ENCODE measurements at regions not wholly inside any gene's neighbourhood (a gene's known extent, or its start where the extent isn't known, plus 50 kb on each side); places are given as distances from the start of the nearest gene placed in this dataset.

DNA sequence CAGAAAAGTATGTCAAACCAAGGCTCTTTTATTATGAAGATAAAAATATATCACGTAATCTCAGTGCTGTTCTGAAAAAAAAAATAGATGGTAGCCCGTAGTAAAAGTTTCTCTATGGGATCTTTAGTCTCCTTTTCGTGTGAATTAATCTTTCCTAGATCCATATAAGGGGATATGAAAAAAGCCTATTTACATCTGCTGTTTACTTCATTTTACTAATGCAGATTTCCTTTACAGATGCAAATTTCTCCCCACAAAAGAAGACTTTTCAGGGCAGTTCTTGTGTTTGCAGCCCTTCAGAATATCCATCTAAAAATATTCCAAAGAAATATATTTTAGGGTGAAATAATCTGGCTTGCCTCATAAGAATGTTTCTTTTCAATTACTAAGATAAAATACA lies 1291.7 kb downstream of the ROBO1 start (continued):
- TF ChIP-seq, protein P1, sequence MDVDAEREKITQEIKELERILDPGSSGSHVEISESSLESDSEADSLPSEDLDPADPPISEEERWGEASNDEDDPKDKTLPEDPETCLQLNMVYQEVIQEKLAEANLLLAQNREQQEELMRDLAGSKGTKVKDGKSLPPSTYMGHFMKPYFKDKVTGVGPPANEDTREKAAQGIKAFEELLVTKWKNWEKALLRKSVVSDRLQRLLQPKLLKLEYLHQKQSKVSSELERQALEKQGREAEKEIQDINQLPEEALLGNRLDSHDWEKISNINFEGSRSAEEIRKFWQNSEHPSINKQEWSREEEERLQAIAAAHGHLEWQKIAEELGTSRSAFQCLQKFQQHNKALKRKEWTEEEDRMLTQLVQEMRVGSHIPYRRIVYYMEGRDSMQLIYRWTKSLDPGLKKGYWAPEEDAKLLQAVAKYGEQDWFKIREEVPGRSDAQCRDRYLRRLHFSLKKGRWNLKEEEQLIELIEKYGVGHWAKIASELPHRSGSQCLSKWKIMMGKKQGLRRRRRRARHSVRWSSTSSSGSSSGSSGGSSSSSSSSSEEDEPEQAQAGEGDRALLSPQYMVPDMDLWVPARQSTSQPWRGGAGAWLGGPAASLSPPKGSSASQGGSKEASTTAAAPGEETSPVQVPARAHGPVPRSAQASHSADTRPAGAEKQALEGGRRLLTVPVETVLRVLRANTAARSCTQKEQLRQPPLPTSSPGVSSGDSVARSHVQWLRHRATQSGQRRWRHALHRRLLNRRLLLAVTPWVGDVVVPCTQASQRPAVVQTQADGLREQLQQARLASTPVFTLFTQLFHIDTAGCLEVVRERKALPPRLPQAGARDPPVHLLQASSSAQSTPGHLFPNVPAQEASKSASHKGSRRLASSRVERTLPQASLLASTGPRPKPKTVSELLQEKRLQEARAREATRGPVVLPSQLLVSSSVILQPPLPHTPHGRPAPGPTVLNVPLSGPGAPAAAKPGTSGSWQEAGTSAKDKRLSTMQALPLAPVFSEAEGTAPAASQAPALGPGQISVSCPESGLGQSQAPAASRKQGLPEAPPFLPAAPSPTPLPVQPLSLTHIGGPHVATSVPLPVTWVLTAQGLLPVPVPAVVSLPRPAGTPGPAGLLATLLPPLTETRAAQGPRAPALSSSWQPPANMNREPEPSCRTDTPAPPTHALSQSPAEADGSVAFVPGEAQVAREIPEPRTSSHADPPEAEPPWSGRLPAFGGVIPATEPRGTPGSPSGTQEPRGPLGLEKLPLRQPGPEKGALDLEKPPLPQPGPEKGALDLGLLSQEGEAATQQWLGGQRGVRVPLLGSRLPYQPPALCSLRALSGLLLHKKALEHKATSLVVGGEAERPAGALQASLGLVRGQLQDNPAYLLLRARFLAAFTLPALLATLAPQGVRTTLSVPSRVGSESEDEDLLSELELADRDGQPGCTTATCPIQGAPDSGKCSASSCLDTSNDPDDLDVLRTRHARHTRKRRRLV (CRISPR knock-in tag; IDR thresholded peaks at IDR 0.05), result no peak
- TF ChIP-seq HOXA3 (CRISPR knock-in tag; IDR thresholded peaks at IDR 0.05), result no peak

DNA sequence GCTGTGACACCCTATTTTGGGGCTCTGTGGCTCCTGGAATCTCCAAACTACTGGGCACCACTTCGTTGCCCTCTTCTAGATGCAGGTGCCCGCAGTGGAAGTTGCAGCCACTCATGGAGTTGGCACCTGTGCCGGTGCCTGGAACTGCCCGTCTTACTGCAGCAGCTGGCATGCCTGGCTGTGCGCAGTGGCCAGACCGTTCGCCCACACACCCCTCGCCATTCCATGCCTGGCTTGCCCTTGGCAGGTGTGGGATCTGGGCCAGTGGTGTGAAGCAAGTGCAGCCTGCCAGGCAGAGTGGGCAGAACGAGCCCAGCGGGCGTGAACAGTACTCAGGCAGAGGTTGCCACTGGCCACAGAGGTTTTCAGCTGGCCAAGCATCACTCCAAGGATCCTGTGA lies 1286.7 kb downstream of the ROBO1 start:
- in situ Hi-C loops (cut with HindIII; ENCODE audit: extremely low pct_ligation_motif_present, low pct_unique_long_range_greater_than_20kb) (no loop called here), intact Hi-C loops (cut with micrococcal nuclease; ENCODE audit: unreplicated experiment) (no loop called here)
- H3K27ac ChIP-seq (ENCODE audit: extremely low read length, insufficient read depth, low read length), result no peak overlapping the region
- 7% methylated on average over 3 of the region's 11 CpGs for WGBS (ENCODE audit: low lambda C conversion rate)
- H3K4me2 ChIP-seq (ENCODE audit: low read depth, low read length), result no peak overlapping the region
- no peak overlapping the region for H3K9ac ChIP-seq (ENCODE audit: insufficient read depth, low read depth, low read length)
- peaks cover 2 to 4% of the 10 kb centered on the region in 2 experiments; a peak in 1 of 5 replicates for H3K27me3 ChIP-seq (ENCODE audit: control insufficient read depth in 1 of 2, insufficient read depth in 2 of 2, low read length in 2 of 2)
- no peaks in the 10 kb centered on the region for H3K36me3 ChIP-seq (replicated peaks in 1 of 2; ENCODE audit: control insufficient read depth in 1 of 2, insufficient read depth in 2 of 2, low read length in 2 of 2)
- no peak overlapping the region for H2AFZ ChIP-seq (ENCODE audit: low read length)
- H3K9me3 ChIP-seq (ENCODE audit: low read length), result no peaks in the 10 kb centered on the region
- DNase-seq (ENCODE audit: low spot score) (no peak), FAIRE-seq (no peak), ATAC-seq (no peak)
- ChIA-PET POLR2A (no interaction called here), CTCF (ENCODE audit: low intra/inter-chr PET ratio, low total read pairs) (no interaction called here)
- H3K79me2 ChIP-seq (ENCODE audit: insufficient read depth, low read length), result no peaks in the 10 kb centered on the region
- H3K4me1 ChIP-seq (ENCODE audit: insufficient read depth, low read length), result no peaks in the 10 kb centered on the region
- no peaks in the 10 kb centered on the region for H4K20me1 ChIP-seq (ENCODE audit: insufficient read depth, low read length)
- no peak overlapping the region for H3K4me3 ChIP-seq (replicated peaks in 1 of 3; ENCODE audit: insufficient read depth in 1 of 3, low read depth in 2 of 3, low read length in 3 of 3)
- no TSS peak for BruUV-seq (replicated peaks)
- TF ChIP-seq REXO4 (CRISPR knock-in tag; IDR thresholded peaks at IDR 0.05; ENCODE audit: borderline replicate concordance) (no peak), ZNF274 (CRISPR knock-in tag; IDR thresholded peaks at IDR 0.05) (no peak), ZNF260 (CRISPR knock-in tag; IDR thresholded peaks at IDR 0.05; ENCODE audit: borderline replicate concordance, low read depth) (no peak), TCF7 (IDR thresholded peaks at IDR 0.05; ENCODE audit: low read depth) (no peak), TBX2 (CRISPR knock-in tag; IDR thresholded peaks at IDR 0.05; ENCODE audit: borderline replicate concordance) (no peak), ZNF703 (CRISPR knock-in tag; IDR thresholded peaks at IDR 0.05; ENCODE audit: borderline replicate concordance) (no peak), KLF12 (CRISPR knock-in tag; IDR thresholded peaks at IDR 0.05; ENCODE audit: borderline replicate concordance) (no peak), ZNF232 (CRISPR knock-in tag; IDR thresholded peaks at IDR 0.05; ENCODE audit: borderline replicate concordance) (no peak), ZNF773 (CRISPR knock-in tag; IDR thresholded peaks at IDR 0.05; ENCODE audit: borderline replicate concordance) (no peak), ZFP90 (CRISPR knock-in tag; IDR thresholded peaks at IDR 0.05; ENCODE audit: borderline replicate concordance) (no peak)
- TF ChIP-seq, protein P2, sequence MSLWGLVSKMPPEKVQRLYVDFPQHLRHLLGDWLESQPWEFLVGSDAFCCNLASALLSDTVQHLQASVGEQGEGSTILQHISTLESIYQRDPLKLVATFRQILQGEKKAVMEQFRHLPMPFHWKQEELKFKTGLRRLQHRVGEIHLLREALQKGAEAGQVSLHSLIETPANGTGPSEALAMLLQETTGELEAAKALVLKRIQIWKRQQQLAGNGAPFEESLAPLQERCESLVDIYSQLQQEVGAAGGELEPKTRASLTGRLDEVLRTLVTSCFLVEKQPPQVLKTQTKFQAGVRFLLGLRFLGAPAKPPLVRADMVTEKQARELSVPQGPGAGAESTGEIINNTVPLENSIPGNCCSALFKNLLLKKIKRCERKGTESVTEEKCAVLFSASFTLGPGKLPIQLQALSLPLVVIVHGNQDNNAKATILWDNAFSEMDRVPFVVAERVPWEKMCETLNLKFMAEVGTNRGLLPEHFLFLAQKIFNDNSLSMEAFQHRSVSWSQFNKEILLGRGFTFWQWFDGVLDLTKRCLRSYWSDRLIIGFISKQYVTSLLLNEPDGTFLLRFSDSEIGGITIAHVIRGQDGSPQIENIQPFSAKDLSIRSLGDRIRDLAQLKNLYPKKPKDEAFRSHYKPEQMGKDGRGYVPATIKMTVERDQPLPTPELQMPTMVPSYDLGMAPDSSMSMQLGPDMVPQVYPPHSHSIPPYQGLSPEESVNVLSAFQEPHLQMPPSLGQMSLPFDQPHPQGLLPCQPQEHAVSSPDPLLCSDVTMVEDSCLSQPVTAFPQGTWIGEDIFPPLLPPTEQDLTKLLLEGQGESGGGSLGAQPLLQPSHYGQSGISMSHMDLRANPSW (CRISPR knock-in tag; IDR thresholded peaks at IDR 0.05; ENCODE audit: borderline replicate concordance), result no peak
- TF ChIP-seq, protein P3, sequence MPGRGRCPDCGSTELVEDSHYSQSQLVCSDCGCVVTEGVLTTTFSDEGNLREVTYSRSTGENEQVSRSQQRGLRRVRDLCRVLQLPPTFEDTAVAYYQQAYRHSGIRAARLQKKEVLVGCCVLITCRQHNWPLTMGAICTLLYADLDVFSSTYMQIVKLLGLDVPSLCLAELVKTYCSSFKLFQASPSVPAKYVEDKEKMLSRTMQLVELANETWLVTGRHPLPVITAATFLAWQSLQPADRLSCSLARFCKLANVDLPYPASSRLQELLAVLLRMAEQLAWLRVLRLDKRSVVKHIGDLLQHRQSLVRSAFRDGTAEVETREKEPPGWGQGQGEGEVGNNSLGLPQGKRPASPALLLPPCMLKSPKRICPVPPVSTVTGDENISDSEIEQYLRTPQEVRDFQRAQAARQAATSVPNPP (CRISPR knock-in tag; IDR thresholded peaks at IDR 0.05), result no peak
- TF ChIP-seq, protein P4, sequence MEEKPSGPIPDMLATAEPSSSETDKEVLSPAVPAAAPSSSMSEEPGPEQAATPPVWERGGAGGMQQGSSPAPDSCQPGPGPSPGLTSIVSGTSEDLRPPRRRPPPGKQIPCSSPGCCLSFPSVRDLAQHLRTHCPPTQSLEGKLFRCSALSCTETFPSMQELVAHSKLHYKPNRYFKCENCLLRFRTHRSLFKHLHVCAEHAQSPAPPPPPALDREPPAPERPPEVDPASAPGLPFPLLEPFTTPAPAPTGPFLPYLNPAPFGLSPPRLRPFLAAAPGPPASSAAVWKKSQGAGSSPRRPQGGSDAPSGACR (CRISPR knock-in tag; IDR thresholded peaks at IDR 0.05), result no peak
